Thyroid gland (tissue), 4 donors: ENCODE measurements at regions not wholly inside any gene's neighbourhood (a gene's known extent, or its start where the extent isn't known, plus 50 kb on each side); places are given as distances from the start of the nearest gene placed in this dataset.

Experiments used
- POLR2A ChIP-seq, 2 donors: fragments of 450-650 bp; IDR thresholded peaks; one replicate each; pipeline ENCODE4 v1.6.1; 2017; ENCODE audit warnings: antibody characterized with exemption in 2 of 2, mild to moderate bottlenecking in 2 of 2, moderate library complexity in 1 of 2
- TF ChIP-seq, protein P1 (sequence below), 6 experiments: fragments of 200-600 bp in 3 of 6; fragments of 450-650 bp in 3 of 6; sonication (generic) in 3 of 6; IDR thresholded peaks; one replicate each; pipeline ENCODE4 v1.5.1; 2016 to 2019; ENCODE audit warnings: antibody characterized with exemption in 6 of 6, mild to moderate bottlenecking in 2 of 6, inconsistent platforms in 1 of 6, moderate library complexity in 1 of 6

GRCh38 chr9:12628546-12628945 is 64.6 kb upstream of the TYRP1 start:
- TF ChIP-seq, protein P1, sequence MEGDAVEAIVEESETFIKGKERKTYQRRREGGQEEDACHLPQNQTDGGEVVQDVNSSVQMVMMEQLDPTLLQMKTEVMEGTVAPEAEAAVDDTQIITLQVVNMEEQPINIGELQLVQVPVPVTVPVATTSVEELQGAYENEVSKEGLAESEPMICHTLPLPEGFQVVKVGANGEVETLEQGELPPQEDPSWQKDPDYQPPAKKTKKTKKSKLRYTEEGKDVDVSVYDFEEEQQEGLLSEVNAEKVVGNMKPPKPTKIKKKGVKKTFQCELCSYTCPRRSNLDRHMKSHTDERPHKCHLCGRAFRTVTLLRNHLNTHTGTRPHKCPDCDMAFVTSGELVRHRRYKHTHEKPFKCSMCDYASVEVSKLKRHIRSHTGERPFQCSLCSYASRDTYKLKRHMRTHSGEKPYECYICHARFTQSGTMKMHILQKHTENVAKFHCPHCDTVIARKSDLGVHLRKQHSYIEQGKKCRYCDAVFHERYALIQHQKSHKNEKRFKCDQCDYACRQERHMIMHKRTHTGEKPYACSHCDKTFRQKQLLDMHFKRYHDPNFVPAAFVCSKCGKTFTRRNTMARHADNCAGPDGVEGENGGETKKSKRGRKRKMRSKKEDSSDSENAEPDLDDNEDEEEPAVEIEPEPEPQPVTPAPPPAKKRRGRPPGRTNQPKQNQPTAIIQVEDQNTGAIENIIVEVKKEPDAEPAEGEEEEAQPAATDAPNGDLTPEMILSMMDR (IDR thresholded peaks at IDR 0.05): no peak
- TF ChIP-seq POLR2A (IDR thresholded peaks at IDR 0.05): no peak
